NB4 (cell line): ENCODE measurements at regions not wholly inside any gene's neighbourhood (a gene's known extent, or its start where the extent isn't known, plus 50 kb on each side); places are given as distances from the start of the nearest gene placed in this dataset.

Source experiments
- POLR2A ChIP-seq: IDR thresholded peaks from 2 replicates; pipeline ENCODE4 v1.6.1; 2011; ENCODE audit warnings: mild to moderate bottlenecking; ENCODE audit not compliant: insufficient read length; ENCODE audit errors: extremely low read depth
- TF ChIP-seq, protein P1 (sequence below): IDR thresholded peaks from one replicate; pipeline ENCODE4 v1.5.1; 2012; ENCODE audit warnings: low read depth, low read length

DNA sequence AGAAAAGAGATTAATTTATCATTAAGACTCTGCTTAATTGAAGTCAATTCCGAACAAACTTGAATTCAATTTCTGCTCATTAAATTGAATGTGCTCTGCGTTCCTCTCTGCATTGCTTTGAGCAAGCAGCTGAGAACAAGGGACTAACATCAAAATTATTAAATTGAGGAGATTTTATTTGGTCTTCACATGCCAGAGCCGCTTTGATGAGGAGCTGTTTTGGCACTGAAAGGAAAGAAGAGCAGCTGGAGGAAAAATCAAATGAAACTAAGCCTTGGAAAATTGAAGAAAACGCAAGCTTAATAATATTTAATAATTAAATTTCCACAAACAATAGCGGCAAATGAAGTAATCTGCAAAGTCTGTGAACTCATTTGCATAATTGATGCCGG is 222.0 kb upstream of the PKN2 start:
- TF ChIP-seq, protein P1, sequence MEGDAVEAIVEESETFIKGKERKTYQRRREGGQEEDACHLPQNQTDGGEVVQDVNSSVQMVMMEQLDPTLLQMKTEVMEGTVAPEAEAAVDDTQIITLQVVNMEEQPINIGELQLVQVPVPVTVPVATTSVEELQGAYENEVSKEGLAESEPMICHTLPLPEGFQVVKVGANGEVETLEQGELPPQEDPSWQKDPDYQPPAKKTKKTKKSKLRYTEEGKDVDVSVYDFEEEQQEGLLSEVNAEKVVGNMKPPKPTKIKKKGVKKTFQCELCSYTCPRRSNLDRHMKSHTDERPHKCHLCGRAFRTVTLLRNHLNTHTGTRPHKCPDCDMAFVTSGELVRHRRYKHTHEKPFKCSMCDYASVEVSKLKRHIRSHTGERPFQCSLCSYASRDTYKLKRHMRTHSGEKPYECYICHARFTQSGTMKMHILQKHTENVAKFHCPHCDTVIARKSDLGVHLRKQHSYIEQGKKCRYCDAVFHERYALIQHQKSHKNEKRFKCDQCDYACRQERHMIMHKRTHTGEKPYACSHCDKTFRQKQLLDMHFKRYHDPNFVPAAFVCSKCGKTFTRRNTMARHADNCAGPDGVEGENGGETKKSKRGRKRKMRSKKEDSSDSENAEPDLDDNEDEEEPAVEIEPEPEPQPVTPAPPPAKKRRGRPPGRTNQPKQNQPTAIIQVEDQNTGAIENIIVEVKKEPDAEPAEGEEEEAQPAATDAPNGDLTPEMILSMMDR: no peak
- TF ChIP-seq POLR2A: no peak
